Ovary (tissue), 3 donors: ENCODE measurements at regions not wholly inside any gene's neighbourhood (a gene's known extent, or its start where the extent isn't known, plus 50 kb on each side); places are given as distances from the start of the nearest gene placed in this dataset.

Source experiments
- CTCF ChIP-seq, 3 donors: fragments of 450-650 bp in 2 of 3; fragments of 200-600 bp in 1 of 3; IDR thresholded peaks; one replicate each; pipeline versions ENCODE4 v1.5.1 to v1.8.0; 2016 to 2022; ENCODE audit warnings: antibody characterized with exemption in 3 of 3, mild to moderate bottlenecking in 1 of 3
- POLR2A ChIP-seq: fragments of 450-650 bp; IDR thresholded peaks from one replicate; pipeline ENCODE4 v1.6.1; 2017; ENCODE audit warnings: antibody characterized with exemption, mild to moderate bottlenecking, moderate library complexity
- donor health status: DM: no; HTN: no; CAD: no.

- no peak for TF ChIP-seq CTCF (IDR thresholded peaks at IDR 0.05)
- no peak for TF ChIP-seq POLR2A
Observed at GRCh38 chrX:149313871-149314371, 191.2 kb downstream of the IDS start.
